Activated naive CD4-positive, alpha-beta T cell treated with anti-CD3 and anti-CD28 coated beads, Interleukin-2, amount 50 U/mL, for 72 hours (primary cell): ENCODE measurements at regions not wholly inside any gene's neighbourhood (a gene's known extent, or its start where the extent isn't known, plus 50 kb on each side); places are given as distances from the start of the nearest gene placed in this dataset.

Experiments
- ATAC-seq, 2 donors: fragments of 150-1000 bp; cut with Tn5 transposase; 2 replicates each; pipeline ENCODE4 v1.10.0; 2021; ENCODE audit warnings: mild to moderate bottlenecking in 2 of 2, moderate library complexity in 2 of 2
- DNase-seq, 2 donors: peaks; one replicate each; pipeline ENCODE4 v3.0.0; 2021 to 2022; ENCODE audit warnings: low spot score in 2 of 2
- H3K27ac Mint-ChIP-seq, 2 donors: one replicate each; pipeline ENCODE4 v1.8.0; 2022; ENCODE audit warnings: mild to moderate bottlenecking in 2 of 2, mixed read lengths in 2 of 2
- H3K36me3 Mint-ChIP-seq, 2 donors: one replicate each; pipeline ENCODE4 v1.8.0; 2022; ENCODE audit warnings: mixed read lengths in 2 of 2
- H3K9me3 Mint-ChIP-seq, 2 donors: one replicate each; pipeline ENCODE4 v1.8.0; 2022; ENCODE audit warnings: mixed read lengths in 2 of 2

GRCh38 chr6:25007269-25007699 lies 71.5 kb upstream of the RIPOR2 start:
- no peaks in the 10 kb centered on the region for H3K9me3 Mint-ChIP-seq
- ATAC-seq, result peak; percentile 91 to 94

DNA sequence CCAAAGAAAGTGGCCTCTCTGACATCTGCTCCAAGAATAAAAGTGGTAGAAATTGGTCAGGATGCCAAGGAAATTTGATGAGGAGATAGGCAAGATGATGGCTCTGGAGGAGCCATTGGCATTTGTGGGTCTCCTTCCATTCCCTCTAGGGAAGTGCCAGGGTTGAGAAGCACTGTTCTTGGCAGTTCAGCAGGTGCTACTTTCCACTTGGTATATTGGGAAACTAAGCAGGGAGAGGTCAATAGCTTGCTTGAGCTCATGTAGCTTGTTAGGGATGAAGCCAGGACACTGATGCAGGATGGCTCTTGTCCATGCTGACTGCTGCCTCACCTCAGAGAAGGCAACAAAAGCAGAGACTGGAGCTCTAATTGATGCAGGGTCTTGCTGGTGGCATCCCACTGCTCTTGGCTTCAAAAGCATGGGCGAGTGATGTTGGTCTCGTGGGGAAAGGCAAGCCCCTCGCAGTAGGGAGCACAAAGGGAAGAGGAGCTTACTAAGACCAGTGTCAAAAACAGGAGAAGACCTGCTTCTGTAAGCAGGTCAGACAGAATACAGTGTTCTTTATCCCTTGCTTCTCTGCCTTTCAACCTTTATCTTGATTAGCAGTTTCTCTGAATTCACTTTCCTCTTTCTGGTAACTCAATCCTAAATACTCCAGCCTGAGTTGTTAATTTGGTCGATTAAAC lies 73.1 kb upstream of the RIPOR2 start:
- ATAC-seq, result no peak
- H3K9me3 Mint-ChIP-seq, result no peaks in the 10 kb centered on the region
- H3K36me3 Mint-ChIP-seq, result no peaks in the 10 kb centered on the region
- no peak for DNase-seq
- peak overlapping the region; percentile 78 to 92 for H3K27ac Mint-ChIP-seq

More at GRCh38 chr6:25007269-25007699, 71.5 kb upstream of the RIPOR2 start:
- H3K27ac Mint-ChIP-seq, result peak overlapping the region; percentile 78 to 93
- no peaks in the 10 kb centered on the region for H3K36me3 Mint-ChIP-seq
- DNase-seq, result peak in 1 of 2 donors; percentile 44

DNA sequence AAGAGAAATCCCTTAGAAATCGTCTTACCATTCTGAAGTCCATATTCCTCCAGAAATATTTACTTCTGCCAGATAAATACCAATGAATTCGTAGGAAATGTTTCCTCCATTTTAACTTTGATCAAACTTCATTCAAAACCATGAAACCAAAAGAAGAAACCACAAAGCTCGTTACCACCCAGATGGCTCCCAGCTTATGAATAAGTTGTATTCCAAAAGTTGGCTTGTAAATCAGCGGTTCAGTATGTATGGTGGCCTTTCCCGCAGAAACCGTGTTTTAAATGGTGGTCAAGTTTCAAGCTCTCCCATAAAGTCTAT lies 73.6 kb upstream of the RIPOR2 start:
- DNase-seq, result no peak
- Mint-ChIP-seq H3K27ac (peak overlapping the region; percentile 78 to 92), H3K9me3 (no peaks in the 10 kb centered on the region), H3K36me3 (no peaks in the 10 kb centered on the region)
- ATAC-seq, result no peak

GRCh38 chr6:25010176-25010575 lies 74.4 kb upstream of the RIPOR2 start:
- ATAC-seq (no peak), DNase-seq (no peak)
- Mint-ChIP-seq H3K36me3 (peaks cover 0 to 3% of the 10 kb centered on the region in 2 donors), H3K27ac (peak overlapping the region in 1 of 2 donors; percentile 78), H3K9me3 (no peaks in the 10 kb centered on the region)

- Mint-ChIP-seq H3K36me3 (peaks cover 0 to 8% of the 10 kb centered on the region in 2 donors), H3K27ac (no peak overlapping the region), H3K9me3 (no peaks in the 10 kb centered on the region)
- DNase-seq, result no peak
- no peak for ATAC-seq
These were observed 75.3 kb upstream of the RIPOR2 start for GRCh38 chr6:25010902-25011625.

GRCh38 chr6:25012657-25013056 lies 76.9 kb upstream of the RIPOR2 start:
- Mint-ChIP-seq H3K27ac (no peak overlapping the region), H3K36me3 (peaks cover 0 to 8% of the 10 kb centered on the region in 2 donors), H3K9me3 (no peaks in the 10 kb centered on the region)
- DNase-seq (no peak), ATAC-seq (no peak)

- DNase-seq, result no peak
- ATAC-seq, result no peak
- H3K9me3 Mint-ChIP-seq, result no peaks in the 10 kb centered on the region
- H3K36me3 Mint-ChIP-seq, result peaks cover 0 to 8% of the 10 kb centered on the region in 2 donors
- no peak overlapping the region for H3K27ac Mint-ChIP-seq
These were observed 77.5 kb upstream of the RIPOR2 start for GRCh38 chr6:25013246-25013645.

GRCh38 chr6:25014369-25014768 lies 78.6 kb upstream of the RIPOR2 start:
- H3K9me3 Mint-ChIP-seq, result no peaks in the 10 kb centered on the region
- H3K36me3 Mint-ChIP-seq, result peaks cover 0 to 8% of the 10 kb centered on the region in 2 donors
- no peak for ATAC-seq
- DNase-seq, result no peak
- H3K27ac Mint-ChIP-seq, result peak overlapping the region; percentile 57 to 83

GRCh38 chr6:25014791-25015560 lies 79.2 kb upstream of the RIPOR2 start:
- DNase-seq, result no peak
- H3K27ac Mint-ChIP-seq, result peak overlapping the region; percentile 83 to 95
- H3K9me3 Mint-ChIP-seq, result no peaks in the 10 kb centered on the region
- ATAC-seq, result peak; percentile 83 to 88
- peaks cover 0 to 8% of the 10 kb centered on the region in 2 donors for H3K36me3 Mint-ChIP-seq

DNA sequence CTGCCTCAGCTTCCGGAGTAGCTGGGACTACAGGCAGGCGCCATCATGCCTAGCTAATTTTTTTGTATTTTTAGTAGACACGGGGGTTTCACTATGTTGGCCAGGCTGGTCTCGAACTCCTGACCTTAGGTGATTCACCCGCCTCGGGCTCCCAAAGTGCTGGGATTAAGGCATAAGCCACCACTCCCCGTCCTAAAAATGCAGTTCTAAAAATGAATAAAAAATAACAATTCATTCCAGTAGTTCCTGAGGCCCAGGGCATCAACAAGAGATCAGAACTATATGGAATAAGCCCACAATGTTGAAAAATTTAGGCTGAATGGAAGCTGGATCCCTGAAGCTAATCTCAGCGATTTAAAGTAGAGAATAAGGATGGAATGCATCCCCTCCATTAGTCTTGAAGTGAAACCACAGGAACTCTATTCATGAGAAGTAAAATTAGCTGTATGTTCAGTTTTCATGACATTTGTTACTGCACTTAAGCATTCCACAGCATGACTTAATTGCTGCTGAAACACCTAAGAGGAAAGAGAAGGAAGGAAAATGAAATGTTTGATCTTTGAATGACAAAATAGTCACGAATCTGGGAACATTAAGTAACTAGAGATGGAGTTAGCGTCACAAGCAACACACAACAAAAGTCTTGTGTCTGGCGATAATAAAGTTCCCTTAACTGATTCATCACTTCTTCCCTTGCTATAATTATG lies 80.4 kb upstream of the RIPOR2 start:
- Mint-ChIP-seq H3K36me3 (peaks cover 0 to 8% of the 10 kb centered on the region in 2 donors), H3K27ac (peak overlapping the region; percentile 81 to 87), H3K9me3 (no peaks in the 10 kb centered on the region)
- ATAC-seq (no peak), DNase-seq (no peak)

DNA sequence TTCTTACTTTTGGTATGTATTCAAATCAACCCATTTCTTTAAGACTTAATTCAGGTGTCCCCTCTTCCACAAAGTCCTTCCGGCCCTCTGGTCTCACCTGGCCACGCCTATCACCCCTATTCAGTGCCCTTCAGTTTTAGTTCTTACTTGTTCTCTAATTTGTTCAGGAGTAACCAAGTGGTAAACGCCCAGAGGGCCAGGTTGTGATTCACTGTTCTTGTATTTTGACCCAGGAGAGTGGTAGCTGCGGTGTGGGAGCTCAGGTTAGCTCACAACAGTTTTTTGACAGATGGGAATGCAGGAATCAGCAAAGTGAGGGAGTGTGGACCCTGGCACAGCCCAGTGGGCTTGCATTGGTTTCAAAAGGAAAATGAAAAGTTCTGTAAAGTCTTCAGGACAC lies 81.7 kb upstream of the RIPOR2 start:
- H3K9me3 Mint-ChIP-seq, result no peaks in the 10 kb centered on the region
- H3K36me3 Mint-ChIP-seq, result peaks cover 0 to 8% of the 10 kb centered on the region in 2 donors
- ATAC-seq (peak in 1 of 2 donors; percentile 28), DNase-seq (no peak)
- H3K27ac Mint-ChIP-seq, result peak overlapping the region; percentile 66 to 87

DNA sequence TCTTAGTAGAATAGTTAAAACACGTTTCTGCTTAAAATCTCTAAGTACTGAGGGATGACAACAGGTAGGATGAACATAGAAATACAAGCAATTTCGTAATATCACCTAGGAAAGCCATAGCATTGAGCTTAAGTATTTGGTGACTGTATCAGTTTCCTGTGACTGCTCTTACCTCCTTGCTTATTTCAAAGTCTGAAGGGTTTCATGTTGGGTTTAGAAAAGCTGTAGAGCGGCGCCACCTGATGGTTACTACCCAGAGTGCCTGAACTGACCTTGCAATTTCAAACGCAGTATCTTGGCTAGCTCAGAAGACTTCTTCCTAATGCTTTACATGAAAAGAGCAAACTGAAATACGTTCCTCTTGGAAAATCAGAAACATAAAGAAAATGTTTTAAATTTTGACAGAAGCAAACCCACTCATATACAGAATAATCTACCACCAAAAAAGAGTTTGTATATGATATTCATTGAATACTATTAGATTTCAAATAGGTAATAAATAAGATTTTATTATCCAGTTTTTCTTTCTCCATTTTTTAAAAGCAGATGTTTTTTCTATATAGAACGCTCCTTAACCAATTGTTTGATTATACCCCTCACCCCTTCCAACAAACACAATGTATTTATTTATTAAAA lies 82.3 kb upstream of the RIPOR2 start:
- H3K36me3 Mint-ChIP-seq, result peaks cover 0 to 8% of the 10 kb centered on the region in 2 donors
- H3K27ac Mint-ChIP-seq, result peak overlapping the region in 1 of 2 donors; percentile 87
- no peaks in the 10 kb centered on the region for H3K9me3 Mint-ChIP-seq
- DNase-seq (peak; percentile 67 to 72), ATAC-seq (peak; percentile 74 to 81)

DNA sequence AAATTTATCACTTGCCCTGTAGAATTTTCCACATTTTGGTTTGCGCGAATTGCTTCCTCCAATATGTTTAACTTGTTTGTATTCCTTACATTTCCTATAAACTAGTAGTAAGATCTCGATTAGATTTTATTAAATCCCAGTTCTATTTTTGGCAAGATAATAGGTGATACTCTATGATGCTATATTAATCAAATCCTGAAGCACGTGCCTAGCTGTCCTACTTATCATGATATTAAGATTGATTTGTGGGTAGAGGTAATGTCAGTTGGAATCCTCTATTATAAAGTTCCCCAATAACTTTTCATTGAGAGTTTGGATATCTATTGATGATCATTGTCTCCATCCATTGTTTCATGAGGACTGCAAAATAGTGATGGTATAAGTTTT lies 82.8 kb upstream of the RIPOR2 start:
- DNase-seq (no peak), ATAC-seq (no peak)
- H3K27ac Mint-ChIP-seq, result no peak overlapping the region
- H3K36me3 Mint-ChIP-seq, result peaks cover 0 to 8% of the 10 kb centered on the region in 2 donors
- H3K9me3 Mint-ChIP-seq, result no peaks in the 10 kb centered on the region

- Mint-ChIP-seq H3K36me3 (peaks cover 0 to 14% of the 10 kb centered on the region in 2 donors), H3K9me3 (no peaks in the 10 kb centered on the region), H3K27ac (no peak overlapping the region)
- DNase-seq, result no peak
- peak in 1 of 2 donors; percentile 12 for ATAC-seq
These were observed 86.4 kb upstream of the RIPOR2 start for GRCh38 chr6:25022140-25022553.

DNA sequence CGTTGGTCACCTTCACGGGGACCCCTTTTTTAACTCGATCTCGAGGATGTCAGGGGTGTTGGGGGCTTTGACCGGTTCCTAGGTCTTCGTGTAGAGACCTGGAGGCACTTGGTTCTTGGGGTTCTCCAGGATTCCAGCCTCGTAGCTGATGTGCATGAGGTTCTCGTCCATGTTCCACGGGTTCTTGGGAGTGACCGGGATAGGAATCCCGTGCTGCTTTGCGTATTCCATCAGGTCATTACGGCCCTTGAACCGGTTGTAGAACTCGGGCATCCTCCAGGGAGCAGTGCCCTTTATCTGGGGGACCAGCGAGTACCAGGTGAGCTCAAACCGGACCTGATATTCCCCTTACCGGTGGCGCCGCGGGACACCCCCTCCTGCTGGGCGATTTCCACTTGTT lies 88.0 kb upstream of the RIPOR2 start:
- H3K27ac Mint-ChIP-seq, result no peak overlapping the region
- DNase-seq (no peak), ATAC-seq (no peak)
- no peaks in the 10 kb centered on the region for H3K9me3 Mint-ChIP-seq
- peaks cover 0 to 14% of the 10 kb centered on the region in 2 donors for H3K36me3 Mint-ChIP-seq

- H3K36me3 Mint-ChIP-seq, result peaks cover 0 to 19% of the 10 kb centered on the region in 2 donors
- peak overlapping the region; percentile 38 to 81 for H3K27ac Mint-ChIP-seq
- DNase-seq (no peak), ATAC-seq (no peak)
- no peaks in the 10 kb centered on the region for H3K9me3 Mint-ChIP-seq
These were observed 89.1 kb upstream of the RIPOR2 start for GRCh38 chr6:25024821-25025220.
